ENCODE measurements at regions not wholly inside any gene's neighbourhood (a gene's known extent, or its start where the extent isn't known, plus 50 kb on each side); places are given as distances from the start of the nearest gene placed in this dataset.

- DNase-seq (ENCODE audit: low read depth), result no peak
- TF ChIP-seq, protein P1, sequence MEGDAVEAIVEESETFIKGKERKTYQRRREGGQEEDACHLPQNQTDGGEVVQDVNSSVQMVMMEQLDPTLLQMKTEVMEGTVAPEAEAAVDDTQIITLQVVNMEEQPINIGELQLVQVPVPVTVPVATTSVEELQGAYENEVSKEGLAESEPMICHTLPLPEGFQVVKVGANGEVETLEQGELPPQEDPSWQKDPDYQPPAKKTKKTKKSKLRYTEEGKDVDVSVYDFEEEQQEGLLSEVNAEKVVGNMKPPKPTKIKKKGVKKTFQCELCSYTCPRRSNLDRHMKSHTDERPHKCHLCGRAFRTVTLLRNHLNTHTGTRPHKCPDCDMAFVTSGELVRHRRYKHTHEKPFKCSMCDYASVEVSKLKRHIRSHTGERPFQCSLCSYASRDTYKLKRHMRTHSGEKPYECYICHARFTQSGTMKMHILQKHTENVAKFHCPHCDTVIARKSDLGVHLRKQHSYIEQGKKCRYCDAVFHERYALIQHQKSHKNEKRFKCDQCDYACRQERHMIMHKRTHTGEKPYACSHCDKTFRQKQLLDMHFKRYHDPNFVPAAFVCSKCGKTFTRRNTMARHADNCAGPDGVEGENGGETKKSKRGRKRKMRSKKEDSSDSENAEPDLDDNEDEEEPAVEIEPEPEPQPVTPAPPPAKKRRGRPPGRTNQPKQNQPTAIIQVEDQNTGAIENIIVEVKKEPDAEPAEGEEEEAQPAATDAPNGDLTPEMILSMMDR (IDR thresholded peaks at IDR 0.05; ENCODE audit: insufficient read depth, low read length), result no peak
- no peak overlapping the region for H3K4me3 ChIP-seq (ENCODE audit: low read depth, low read length)
Observed at GRCh38 chr7:132690174-132690573, 113.9 kb upstream of the PLXNA4 start.

DNA sequence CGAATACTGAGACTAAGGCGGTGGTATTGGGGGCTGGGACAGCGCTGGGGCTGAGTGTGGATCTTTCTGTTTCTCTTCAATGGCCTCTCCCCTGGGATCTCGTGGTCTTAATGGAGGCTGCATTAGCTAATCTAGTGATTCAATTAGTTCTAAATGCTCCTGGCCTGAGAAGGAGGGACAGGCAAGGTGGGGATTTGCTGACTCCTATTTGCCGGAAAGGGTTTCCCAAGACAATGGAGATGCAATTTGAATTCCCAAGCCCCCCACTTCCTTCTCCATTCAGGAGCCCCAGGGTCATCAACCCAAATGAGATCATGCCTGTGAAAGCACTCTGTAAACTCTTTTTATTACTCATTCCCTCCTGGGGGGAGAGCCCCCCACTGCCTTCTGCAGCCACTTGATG is 111.7 kb upstream of the PLXNA4 start:
- TF ChIP-seq, protein P1 (IDR thresholded peaks at IDR 0.05; ENCODE audit: insufficient read depth, low read length), result no peak
- no peak overlapping the region for H3K4me3 ChIP-seq (ENCODE audit: low read depth, low read length)
- DNase-seq (ENCODE audit: low read depth), result no peak

DNA sequence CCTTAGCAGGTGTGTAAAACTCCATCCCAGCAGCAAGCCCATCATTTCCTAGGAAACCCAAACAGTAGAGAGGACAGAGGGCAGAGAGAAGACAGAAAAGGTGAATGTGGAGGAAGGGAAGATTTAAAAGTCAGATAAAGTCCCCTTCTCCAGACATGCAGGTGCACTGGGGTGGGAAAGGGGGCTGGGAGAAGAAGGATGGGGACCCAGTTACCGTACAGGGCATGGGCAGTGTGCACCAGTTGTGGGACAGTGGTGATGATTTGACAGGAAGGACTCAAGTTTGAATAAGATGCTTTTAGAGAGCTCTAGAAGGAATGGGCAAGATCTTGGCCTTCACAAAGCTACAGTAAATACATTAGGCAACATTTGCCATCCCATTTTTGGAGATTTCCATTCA is 110.7 kb upstream of the PLXNA4 start:
- H3K4me3 ChIP-seq (ENCODE audit: low read depth, low read length), result no peak overlapping the region
- no peak for DNase-seq (ENCODE audit: low read depth)
- TF ChIP-seq, protein P1 (IDR thresholded peaks at IDR 0.05; ENCODE audit: insufficient read depth, low read length), result no peak

- no peak overlapping the region for H3K4me3 ChIP-seq (ENCODE audit: low read depth, low read length)
- TF ChIP-seq, protein P1 (IDR thresholded peaks at IDR 0.05; ENCODE audit: insufficient read depth, low read length), result no peak
Observed at GRCh38 chr7:132685277-132685676, 109.0 kb upstream of the PLXNA4 start.

DNA sequence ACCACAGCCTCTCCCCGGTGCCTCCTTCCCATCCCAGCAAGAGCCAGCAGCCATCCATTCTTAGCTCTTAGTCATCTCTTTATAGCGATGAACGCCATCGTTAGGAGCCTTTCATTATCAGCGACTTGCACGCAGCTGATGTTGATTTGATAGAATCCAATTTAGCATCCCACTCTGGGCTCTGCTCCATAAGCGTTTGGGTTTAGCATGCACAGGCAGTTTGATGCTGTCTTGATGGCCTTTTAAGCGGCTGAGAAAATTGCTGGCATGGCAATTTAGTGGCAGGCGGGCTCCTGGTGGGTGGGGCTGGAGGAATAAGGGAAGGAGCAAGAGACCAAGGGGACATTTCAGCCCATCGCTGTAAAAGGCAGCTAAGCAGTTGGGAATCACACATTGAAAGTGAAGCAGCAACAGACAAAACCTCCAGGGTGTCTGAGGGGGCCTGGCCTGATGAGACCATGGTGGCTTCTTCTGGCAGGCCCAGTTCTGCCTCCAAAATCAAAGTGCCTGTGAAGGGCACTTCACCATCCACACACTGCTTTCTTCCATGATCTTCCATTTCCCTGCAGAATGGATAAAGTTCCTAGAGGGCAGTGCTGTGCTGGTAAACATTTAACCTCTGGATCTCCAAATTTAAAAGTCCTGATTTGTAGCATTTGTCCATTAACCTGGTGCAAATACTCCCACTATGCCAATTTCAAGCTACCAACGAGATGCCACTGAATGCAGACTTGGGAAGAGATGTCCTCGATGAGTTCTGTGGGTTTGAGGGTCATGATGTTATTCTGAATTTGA is 107.8 kb upstream of the PLXNA4 start:
- peak; percentile 5 for DNase-seq (ENCODE audit: low read depth)
- no peak overlapping the region for H3K4me3 ChIP-seq (ENCODE audit: low read depth, low read length)
- TF ChIP-seq, protein P1 (IDR thresholded peaks at IDR 0.05; ENCODE audit: insufficient read depth, low read length), result no peak

More at GRCh38 chr7:132685277-132685676, 109.0 kb upstream of the PLXNA4 start:
- DNase-seq (ENCODE audit: low read depth), result no peak

GRCh38 chr7:132681951-132682350 is 105.7 kb upstream of the PLXNA4 start:
- no peak for DNase-seq (ENCODE audit: low read depth)
- TF ChIP-seq, protein P1 (IDR thresholded peaks at IDR 0.05; ENCODE audit: insufficient read depth, low read length), result no peak
- H3K4me3 ChIP-seq (ENCODE audit: low read depth, low read length), result no peak overlapping the region

Measured in fibroblast of the aortic adventitia (primary cell).